ENCODE measurements at regions not wholly inside any gene's neighbourhood (a gene's known extent, or its start where the extent isn't known, plus 50 kb on each side); places are given as distances from the start of the nearest gene placed in this dataset.
"Not testable (repeated sequence)": the region's sequence is repeated elsewhere in the genome, so short reads cannot be mapped to it uniquely, and the experiment has no call there.

DNA sequence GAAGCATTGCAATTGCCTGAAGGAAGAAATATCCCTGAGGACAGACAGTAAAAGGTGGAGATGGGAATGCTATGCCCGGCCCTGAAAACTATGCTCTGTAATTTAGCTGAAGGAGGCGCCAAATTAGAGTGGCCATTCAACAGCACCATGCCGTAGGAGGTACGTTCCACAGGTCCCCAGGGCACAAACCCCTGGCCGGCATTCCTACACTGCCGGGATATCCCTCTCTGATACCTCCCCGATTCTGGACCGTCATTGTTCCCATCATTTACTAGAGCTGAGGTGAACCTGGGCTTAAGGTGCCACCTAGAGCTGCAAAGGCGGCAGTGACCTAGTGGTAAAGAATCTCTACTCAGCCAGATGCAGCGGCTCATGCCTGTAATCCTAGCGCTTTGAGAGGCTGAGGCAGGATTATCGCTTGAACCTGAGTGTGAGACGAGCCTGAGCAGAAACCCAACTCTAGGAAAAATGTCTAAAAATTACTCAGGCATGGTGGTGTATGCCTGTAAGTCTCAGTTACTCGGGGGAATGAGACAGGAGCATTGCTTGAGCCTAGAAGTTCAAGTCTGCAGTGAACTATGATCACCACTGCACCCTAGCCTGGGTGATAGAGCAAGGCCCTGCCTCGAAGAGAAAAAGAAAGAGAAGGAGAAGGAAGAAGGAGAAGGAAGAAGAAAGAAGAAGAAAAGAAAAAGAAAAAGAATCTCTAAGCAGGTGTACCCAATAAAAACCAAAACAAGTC is 53.0 kb upstream of the TNKS2 start:
- DNase-seq = no peak

DNA sequence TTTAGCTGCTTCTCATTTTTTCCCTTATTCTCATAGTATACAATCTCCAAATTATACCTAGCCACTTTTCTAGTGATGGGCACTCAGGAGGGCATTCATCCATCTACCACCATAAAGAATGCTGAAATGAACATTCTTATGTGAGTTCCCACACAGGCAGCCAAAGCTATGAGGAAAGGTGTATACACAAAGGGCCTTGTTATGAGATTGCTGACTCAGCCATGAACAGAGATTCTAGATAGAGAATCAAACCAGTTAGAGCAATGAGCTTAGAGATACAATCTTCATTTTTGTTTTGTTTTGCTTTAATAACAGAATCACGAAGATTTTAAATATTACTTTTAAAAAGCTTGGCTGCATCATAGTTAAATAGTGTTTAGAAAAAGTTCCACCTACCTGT is 54.8 kb upstream of the TNKS2 start:
- no peak for DNase-seq

GRCh38 chr10:91742229-91742628 is 56.0 kb upstream of the TNKS2 start:
- DNase-seq = no peak

DNA sequence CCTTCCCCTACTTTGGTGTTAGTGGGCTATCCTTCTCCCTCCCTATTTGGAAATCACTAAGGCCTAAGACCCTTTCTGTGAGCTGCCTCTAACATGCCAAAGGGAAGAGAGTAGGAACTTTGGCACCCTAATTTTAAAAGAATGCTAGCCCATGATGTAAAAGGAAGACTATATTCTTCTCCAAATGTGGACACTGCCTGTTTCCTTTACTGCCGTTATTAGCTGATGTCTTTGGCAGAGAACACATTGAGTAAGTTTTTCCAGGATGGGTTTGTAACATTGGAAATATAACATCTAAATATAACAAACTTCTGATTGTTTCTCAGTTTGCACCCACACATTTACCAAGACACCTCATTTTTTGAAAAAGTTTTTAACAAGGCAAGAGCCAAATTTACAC is 56.9 kb upstream of the TNKS2 start:
- DNase-seq = no peak

DNA sequence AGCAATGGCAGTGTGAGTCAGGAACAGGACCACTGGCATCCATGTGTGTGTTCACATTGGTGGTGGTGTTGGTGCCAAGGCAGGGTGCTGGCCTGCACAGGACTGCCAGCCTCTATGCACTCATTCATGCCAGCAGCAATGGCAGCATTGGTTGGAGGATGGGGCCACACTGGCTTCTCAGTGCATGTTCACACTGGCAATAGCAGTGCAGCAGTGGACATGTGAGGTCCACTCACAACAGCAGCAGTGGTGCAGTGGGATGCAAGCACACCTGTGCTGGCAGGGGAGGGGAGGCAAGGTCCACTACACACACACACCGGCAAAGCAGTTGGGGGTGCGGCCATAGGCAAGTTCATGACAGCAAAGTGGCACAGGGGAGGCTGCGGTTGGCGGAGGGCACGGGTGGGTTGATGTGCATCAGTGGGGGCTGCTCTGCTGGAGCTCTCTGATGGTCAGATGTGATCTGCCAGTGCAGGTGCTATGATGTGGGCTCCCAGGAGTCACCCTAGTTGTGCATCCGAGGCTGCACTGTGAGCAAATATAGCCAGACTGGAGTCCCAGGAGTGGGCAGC is 57.8 kb upstream of the TNKS2 start:
- no peak for DNase-seq

DNA sequence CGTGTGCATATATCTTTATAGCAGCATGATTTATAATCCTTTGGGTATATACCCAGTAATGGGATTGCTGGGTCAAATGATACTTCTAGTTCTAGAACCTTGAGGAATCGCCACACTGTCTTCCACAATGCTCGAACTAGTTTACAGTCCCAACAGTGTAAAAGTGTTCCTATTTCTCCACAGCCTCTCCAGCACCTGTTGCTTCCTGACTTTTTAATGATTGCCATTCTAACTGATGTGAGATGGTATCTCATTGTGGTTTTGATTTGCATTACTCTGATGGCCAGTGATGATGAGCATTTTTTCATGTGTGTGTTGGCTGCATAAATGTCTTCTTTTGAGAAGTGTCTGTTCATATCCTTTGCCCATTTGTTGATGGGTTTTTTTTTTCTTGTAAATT is 66.0 kb upstream of the TNKS2 start:
- DNase-seq = not testable (repeated sequence)

- DNase-seq = not testable (repeated sequence)
Measured at GRCh38 chr10:91729339-91729738, 68.9 kb upstream of the TNKS2 start.

GRCh38 chr10:91726355-91726754 is 71.9 kb upstream of the TNKS2 start:
- no peak for DNase-seq

DNA sequence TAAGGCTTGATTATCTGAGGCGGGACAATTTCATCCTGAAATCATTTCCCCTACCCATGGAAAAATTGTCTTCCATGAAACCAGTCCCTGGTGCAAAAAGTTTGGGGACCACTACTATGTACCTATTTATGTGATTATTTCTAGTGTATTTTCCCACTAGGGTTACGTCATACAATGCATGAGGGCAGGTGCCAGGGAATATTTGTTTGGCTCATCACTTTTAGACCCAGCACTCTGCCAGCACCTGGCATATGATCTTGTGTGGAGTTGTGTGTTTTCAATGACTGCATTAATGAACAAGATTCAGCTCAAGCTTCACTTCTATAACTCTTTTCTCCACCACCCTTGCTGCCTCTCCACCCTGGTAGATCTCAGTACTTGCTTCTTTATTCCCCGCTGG is 73.3 kb upstream of the TNKS2 start:
- DNase-seq = no peak

DNA sequence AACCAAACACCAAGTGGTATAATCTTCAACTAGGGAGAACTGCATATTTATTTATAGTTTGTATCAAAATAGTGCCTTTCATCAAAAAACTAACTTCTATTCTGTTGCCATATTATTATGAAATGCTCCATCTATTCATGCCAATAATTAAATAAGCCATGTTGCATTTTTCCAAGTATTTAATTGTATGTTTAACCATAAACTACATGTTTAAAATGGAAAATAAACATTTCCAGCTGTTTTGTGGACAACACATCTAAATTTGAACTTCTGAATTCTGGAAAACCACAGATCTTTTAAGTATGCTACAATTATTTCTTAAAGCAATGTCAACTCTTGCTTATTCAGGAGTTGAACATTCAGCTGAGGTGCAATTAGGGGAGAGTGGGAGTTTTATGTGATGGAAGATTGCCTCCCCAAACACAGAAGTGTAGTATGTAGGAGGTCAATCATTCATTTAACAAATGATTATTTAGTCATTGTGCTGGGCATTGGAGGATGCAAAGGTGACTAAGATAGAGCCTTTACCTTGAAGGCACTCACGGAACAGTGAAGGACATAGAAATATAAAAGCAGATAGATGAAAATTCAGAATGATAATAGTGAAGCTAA is 80.7 kb upstream of the PPP1R3C start:
- DNase-seq = no peak

DNA sequence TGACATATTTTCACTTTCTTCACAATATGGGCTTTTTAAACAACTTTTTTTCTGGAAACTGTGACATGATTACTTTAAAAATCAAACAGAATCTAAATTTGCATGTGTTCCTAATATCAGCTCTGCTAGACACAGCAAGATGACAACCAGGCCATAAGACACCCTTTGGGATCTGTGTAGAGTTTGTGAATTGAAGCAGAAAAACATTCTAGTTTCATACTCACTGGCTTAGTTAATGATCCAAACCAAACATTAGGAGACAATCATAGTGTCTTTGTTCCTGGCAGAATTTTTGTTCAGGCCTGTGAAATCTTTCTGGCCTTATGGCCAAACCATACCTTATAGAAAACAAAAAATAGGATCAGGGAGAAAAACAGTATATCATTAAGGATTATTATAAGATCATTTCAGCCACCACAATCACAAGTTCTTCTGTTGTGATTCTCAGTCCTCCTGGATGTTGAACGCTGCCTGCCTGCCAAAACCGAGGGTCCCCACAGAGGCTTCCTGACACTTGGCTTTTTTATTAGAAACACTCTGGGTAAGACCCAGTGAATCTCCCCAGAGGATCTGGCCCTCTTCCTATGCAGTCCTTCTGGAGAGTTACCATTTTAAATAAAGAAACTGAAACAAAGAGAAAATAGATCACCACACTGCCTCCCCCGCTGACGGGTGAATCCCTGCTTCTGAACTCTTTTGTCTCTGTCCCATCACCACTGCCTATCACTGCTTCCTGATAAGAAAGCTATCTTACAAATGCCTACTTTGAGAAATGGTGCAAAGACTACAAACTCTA is 79.2 kb upstream of the PPP1R3C start:
- DNase-seq = no peak

- no peak for DNase-seq
Measured at GRCh38 chr10:91709394-91709798, 76.5 kb upstream of the PPP1R3C start.

GRCh38 chr10:91708174-91708861 is 75.4 kb upstream of the PPP1R3C start:
- DNase-seq = no peak

DNA sequence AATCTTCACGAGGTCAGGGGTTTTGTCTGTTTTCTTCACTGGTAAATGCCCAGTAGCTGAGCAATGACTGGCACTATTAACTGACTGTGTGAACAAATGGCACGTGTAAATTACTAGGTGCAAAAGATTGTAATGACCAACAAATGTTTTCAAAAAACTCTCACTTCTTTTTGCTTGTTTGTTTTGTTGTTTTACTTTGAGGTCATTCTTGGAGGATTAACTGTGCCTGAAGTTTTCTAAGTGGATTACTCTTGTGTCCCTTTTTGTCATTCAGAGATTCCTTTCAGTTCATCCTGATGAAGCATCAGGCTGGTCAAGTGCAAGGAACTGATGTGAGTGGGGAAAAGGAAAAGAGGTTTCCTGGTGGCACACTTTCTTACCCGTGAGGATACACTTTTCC is 74.4 kb upstream of the PPP1R3C start:
- no peak for DNase-seq

DNA sequence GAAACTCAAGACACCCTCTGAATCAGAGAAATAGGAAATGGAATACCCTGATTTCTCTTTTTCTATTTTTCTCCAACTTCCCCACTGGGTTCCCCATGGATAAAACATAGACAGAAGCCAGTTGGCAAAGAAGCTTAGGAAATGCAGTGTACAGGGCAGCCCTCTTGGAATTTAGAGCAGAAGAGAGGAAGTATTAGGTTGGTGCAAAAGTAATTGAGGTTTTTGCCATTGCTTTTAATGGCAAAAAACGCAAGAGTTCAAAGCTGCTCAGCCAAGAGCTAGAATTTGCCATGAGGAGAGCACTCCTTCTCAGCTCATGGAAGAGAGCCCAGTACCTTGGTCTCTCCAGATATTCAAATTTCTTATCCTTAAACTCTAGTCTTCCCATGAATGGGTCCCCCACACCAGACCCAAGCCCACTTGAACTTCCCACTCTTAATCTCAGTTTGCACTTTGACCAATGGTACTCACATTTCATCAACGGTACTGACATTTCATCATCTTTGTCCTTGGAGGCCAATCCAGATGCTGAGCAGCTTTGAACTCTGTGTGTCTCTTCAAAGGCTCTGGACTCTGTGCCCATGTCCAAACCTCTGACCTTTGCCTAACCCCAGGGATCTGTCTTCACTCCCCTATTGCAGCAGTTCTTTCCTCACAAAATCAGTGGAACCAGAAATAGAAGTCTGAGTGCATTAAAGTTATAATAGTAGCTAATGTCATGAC is 73.2 kb upstream of the PPP1R3C start:
- DNase-seq = no peak

DNA sequence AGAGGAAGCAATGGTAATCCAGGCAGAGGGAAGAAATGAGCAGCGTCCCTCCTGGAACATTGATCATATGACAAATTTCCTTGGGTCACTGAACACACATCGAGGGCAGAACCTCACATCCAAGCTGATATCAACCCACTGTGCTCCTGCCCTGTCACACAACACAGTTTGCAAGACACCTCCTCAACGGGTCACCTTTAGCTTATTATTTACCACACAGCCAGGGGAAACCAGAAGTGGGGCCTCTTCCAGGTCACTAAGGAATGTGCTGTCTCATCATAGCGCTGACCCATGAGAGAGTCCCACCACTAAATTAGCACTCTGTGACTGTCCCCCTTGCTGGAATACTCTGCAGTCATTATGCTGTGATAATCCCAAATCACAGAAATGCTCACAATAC is 69.7 kb upstream of the PPP1R3C start:
- DNase-seq = no peak

GRCh38 chr10:91700788-91701444 is 68.0 kb upstream of the PPP1R3C start:
- no peak for DNase-seq

- no peak for DNase-seq
Measured at GRCh38 chr10:91700273-91700672, 67.4 kb upstream of the PPP1R3C start.

DNA sequence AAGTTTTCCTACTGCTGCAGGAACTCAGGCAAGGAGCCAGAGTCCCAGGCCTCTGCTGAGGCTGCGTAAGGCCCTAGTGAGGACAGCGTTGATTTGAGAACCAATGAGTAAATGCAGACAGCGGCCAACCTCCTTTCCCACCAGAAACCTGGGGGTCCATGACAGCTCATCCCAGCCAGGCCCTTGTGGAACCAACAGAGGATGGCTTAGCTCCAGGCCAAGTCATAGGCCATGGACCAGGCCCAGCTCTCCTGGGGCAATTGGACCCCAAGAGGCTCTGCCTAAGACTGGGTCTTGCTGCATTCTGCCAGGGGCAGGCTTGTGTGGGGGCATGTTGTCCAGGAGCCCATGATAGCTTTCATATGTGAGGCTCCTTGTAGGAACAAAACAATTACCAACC is 65.4 kb upstream of the PPP1R3C start:
- no peak for DNase-seq

- DNase-seq = no peak
Measured at GRCh38 chr10:91694170-91694794, 61.4 kb upstream of the PPP1R3C start.

DNA sequence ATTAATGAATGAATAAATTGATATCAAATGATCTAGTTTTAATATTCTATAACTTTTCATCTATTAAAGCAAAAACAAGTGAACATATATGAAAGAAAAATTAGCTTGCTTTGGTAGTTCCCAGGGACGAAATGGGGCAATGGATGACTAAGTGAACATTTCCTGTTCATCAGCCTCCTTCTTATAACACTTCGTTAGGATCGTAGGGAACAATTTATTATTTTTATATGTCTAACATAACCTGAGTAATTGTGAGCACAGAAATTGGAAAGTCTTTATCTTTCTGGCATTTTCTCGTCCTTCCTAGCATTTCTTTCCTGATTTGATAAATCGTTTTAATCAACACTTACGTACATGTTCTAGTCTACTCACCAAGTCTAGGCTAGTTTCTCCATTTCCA is 59.1 kb upstream of the PPP1R3C start:
- DNase-seq = no peak

Measured in GDM1 (cell line).